Omental fat pad (tissue), 3 donors: ENCODE measurements at regions not wholly inside any gene's neighbourhood (a gene's known extent, or its start where the extent isn't known, plus 50 kb on each side); places are given as distances from the start of the nearest gene placed in this dataset.

ENCODE experiments used
- ATAC-seq: fragments of 150-250 bp; one replicate; pipeline ENCODE4 v1.9.1; 2016; ENCODE audit warnings: mild to moderate bottlenecking, moderate library complexity; ENCODE audit not compliant: low FRiP score
- DNase-seq: peaks from one replicate; pipeline ENCODE4 v3.0.0-alpha.2; 2019; ENCODE audit warnings: low spot score
- TF ChIP-seq, protein P1 (sequence below), 3 donors: fragments of 450-650 bp; IDR thresholded peaks; one replicate each; pipeline ENCODE4 v1.5.1; 2016 to 2017; ENCODE audit warnings: antibody characterized with exemption in 3 of 3, mild to moderate bottlenecking in 3 of 3, moderate library complexity in 2 of 3

DNA sequence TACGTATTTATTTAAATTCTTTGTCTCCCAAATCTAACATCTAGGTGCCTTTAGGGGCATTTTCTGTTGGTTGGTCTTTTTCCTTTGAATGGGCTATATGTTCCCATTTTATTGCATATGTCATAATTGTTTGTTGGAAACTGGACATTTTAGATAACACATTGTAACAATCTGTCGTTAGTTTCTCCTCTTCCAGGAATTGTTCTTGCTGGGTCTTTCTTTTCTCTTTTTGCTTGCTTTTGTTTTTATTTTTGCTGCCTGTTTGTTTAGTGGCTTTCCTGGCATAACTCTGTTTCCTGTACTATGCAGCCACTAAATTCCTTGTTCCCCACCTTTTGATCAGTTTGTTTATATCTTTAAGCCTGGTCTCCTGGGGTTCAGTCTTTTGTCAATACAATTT lies 244.3 kb upstream of the RTL1 start:
- DNase-seq (no peak), ATAC-seq (no peak)
- TF ChIP-seq, protein P1, sequence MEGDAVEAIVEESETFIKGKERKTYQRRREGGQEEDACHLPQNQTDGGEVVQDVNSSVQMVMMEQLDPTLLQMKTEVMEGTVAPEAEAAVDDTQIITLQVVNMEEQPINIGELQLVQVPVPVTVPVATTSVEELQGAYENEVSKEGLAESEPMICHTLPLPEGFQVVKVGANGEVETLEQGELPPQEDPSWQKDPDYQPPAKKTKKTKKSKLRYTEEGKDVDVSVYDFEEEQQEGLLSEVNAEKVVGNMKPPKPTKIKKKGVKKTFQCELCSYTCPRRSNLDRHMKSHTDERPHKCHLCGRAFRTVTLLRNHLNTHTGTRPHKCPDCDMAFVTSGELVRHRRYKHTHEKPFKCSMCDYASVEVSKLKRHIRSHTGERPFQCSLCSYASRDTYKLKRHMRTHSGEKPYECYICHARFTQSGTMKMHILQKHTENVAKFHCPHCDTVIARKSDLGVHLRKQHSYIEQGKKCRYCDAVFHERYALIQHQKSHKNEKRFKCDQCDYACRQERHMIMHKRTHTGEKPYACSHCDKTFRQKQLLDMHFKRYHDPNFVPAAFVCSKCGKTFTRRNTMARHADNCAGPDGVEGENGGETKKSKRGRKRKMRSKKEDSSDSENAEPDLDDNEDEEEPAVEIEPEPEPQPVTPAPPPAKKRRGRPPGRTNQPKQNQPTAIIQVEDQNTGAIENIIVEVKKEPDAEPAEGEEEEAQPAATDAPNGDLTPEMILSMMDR (IDR thresholded peaks at IDR 0.05), result no peak

DNA sequence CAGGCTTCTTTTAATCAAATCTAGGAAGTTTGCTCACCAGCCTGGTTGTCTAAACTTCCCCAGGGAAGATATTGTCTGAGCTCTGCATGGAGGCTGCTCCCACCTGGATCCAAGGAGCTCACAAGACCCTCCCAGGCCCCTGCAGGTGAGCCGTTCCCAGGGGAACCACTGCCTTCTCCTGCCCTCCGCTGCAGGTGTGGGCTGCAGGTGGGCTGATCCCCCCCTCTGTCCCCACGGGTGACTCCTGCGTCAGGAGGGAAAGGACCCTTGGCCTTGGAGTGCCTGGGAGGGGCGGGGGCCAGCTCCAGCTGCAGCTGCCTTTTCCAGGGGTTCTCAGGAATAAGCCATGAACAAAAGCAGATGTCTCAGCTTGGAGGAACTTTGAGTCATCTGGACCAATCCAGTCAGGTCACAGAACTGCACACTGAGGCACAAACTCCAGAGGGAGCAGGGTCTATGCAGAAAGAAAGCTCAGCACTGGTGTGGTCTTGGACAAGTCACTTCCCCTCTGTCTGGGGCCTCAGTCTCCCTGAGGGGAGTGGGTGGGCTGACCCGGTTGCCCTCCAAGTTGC lies 246.6 kb upstream of the RTL1 start:
- TF ChIP-seq, protein P1 (IDR thresholded peaks at IDR 0.05), result no peak
- no peak for ATAC-seq
- DNase-seq, result no peak

DNA sequence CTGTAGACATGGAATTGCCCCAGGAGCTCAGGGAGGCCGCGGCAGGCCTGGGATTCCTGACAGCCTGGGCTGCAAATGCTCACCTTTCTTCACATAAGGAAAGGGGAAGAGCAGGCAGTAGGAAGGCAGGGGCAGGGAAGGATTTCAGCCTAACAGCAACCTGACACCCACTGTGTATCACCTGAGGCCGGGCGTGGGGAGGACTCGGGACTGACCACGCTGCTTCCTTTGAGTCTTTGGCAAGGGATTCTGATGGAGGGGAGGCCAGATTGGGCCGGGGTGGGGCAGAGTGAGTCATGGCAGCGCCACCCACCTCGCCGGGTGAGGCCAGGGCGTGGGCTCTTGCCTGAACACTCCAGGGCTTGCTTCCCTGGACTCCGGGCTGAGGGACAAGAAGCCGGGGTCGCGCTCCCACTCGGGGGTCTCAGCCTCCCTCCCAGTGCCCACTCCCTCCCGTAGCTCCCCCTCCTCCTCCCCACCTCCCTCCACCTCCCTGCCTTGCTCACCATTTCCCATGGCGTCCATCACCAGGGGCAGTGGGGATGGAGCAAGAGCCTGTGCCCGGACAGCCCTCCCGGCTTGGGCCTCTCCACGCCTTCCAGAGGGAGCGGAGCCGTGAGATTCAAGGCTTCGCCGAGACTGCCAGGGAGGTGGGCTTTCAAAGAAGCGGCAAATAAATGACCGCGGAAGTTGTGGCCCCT lies 247.9 kb upstream of the RTL1 start:
- DNase-seq (no peak), ATAC-seq (peak; percentile 88)
- TF ChIP-seq, protein P1 (IDR thresholded peaks at IDR 0.05), result no peak

DNA sequence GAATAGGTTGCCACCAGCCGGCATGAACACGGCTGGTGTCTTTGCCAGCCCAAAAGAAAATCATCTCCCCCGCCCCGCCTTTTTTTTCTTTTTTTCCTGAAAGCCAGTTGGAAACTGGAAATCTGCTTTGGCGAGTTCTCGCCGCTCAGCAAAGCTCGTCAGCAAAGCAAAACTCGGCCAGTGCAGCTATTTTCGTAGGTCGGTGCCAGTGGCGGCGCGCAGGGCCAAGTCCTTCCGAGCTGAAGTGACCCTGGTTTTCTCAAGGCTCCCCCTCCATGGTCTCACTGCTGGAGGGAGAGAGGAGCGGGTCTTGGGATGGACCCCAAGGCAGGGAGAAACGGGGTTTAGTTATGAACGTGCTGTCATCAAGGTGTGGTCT lies 248.4 kb upstream of the RTL1 start:
- no peak for DNase-seq
- TF ChIP-seq, protein P1 (IDR thresholded peaks at IDR 0.05), result no peak
- no peak for ATAC-seq

DNA sequence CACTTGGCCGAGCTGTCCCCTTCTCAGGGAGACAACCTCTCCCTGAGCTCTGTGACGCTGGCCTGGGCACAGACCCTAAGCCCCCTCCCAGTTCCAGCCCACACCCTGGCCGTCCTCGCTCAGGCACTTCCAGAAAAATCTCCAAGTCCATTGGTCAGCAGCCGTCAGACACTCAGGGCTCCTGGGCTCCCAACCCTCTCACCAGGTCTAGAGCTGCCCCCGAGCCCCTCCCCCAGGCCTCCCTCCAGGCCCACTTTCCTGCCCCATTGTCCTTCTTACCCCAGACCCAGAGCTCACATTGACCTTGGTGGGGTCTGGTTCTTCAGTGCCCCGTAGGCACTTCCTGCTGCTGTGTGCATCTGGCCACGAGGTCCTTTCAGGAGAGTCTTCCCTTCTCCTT lies 249.3 kb upstream of the RTL1 start:
- ATAC-seq (no peak), DNase-seq (no peak)
- TF ChIP-seq, protein P1 (IDR thresholded peaks at IDR 0.05), result no peak

DNA sequence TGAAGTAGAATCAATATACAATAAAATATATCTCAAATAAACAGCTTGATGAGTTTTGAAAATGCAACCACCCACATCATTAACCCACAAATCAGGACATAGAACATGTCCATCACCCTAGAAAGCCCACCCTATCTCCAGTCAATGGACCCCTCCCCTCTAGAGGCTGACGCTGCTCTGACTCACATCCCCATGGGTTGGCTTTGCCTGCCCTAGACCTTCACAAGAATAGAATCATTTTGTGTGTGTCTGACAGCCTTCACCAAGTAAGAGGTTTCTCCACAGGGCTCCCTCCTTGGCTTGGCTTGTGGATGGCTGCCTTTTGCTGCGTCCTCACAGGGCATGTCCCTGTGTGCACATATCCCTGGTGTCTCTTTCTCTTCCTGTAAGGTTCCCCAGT lies 250.2 kb upstream of the RTL1 start:
- no peak for ATAC-seq
- DNase-seq, result no peak
- TF ChIP-seq, protein P1 (IDR thresholded peaks at IDR 0.05), result no peak

DNA sequence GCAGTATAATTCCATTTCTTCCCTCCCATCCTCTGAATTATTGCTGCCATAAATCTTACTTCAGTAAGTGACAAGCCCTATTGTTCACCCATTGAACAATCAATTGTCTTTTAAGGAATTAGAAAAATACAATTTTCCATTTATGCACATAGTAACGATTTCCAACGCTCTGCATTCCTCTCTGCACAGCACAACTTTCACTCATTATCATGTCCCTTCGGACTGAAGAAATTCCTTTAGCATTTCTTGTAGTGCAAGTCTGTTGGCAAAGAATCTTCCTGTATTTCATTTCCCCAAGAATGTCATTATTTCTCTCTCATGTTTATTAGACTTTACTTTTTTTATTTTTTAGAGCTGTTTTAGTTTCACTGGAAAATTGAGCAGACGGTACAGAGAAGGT lies 252.1 kb upstream of the RTL1 start:
- ATAC-seq, result no peak
- TF ChIP-seq, protein P1 (IDR thresholded peaks at IDR 0.05), result no peak
- no peak for DNase-seq
